GM18873 (cell line): ENCODE measurements at regions not wholly inside any gene's neighbourhood (a gene's known extent, or its start where the extent isn't known, plus 50 kb on each side); places are given as distances from the start of the nearest gene placed in this dataset.

Source experiments
- ATAC-seq: cut with Tn5 transposase; IDR thresholded peaks from one replicate; pipeline ENCODE4 v1.9.1; 2021; ENCODE audit warnings: mild to moderate bottlenecking, moderate library complexity, moderate number of reproducible peaks; ENCODE audit not compliant: unreplicated experiment, low FRiP score

- ATAC-seq = no peak
Measured at GRCh38 chr14:46322076-46322475, 329.5 kb downstream of the RPL10L start.

DNA sequence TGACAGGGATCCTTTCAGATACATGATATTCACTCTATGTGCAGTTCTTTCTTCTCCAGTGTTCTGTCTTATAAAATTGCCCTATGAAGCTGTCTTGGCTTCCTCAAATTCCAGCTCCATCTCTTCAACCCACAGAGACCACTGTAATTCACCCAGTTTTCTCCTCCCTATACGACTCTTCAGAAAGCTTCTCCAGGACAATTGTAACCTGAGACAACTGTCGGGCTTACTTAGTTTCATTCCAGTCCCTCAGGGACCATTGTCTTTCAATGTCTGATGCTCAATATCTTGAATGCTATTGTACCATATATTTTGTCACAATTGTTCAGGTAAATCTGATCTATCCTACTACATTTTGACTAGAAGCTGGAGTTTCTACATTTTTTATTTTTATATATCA, 345.3 kb downstream of the RPL10L start:
- no peak for ATAC-seq

DNA sequence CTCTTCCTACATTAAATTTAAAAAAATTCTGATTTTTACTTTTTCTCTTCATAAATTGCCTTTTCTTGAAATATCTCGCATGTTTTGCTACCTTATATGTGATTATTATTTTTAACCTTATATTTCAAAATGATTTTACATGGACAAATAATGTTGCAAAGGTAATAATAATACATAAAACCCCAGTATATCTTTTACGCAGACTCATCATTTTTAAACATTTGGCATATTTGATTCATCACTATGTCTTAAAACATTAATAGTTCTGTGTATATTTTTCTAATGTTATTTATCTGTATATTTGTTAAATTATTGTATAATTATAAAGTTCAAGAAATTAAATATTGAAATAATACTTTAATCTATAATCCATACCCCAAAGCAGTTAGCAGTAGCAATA, 350.8 kb downstream of the RPL10L start:
- ATAC-seq = no peak

DNA sequence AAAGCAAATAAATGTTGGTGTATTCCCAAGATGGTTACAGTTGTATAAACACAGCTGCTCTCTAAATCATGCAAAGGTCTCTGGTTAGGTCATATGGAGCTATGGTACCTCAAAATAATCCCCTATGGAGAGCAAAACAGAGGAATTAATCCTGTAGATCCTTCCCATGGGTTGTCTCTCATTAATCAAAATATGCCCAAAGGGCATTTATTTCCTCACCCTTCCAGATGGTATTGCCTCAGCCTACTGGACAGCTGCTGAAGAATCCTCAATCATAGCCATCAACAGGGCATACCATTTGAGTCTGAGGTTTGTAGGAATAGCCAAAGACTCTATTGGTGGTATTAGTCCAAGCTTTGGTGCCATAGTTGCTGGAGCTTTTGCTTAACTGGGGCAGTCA, 360.9 kb downstream of the RPL10L start:
- ATAC-seq = no peak

- ATAC-seq = no peak
Measured at GRCh38 chr14:46279776-46280175, 371.8 kb downstream of the RPL10L start.

- ATAC-seq = no peak
Measured at GRCh38 chr14:46279327-46279726, 372.3 kb downstream of the RPL10L start.

- ATAC-seq = no peak
Measured at GRCh38 chr14:46259536-46259935, 392.0 kb downstream of the RPL10L start.

DNA sequence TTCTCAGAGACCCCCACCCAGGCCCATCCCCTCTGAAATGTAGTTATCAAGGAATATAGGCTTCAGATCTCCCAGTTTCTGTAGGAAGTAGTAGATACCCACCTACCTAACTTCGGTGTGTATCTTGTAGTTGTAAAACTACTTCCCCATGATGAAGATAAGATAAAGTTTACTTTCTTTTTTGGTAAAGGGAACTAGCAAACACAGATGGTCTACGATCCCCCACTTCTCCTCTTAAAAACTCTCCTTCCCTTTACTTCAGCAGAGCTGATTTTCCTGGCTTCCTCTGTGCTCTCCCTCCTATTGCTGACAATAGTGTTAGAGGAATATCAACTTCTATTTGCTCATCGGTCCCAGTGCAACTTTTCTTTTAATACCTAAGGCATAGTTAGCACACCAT, 395.2 kb downstream of the RPL10L start:
- no peak for ATAC-seq

DNA sequence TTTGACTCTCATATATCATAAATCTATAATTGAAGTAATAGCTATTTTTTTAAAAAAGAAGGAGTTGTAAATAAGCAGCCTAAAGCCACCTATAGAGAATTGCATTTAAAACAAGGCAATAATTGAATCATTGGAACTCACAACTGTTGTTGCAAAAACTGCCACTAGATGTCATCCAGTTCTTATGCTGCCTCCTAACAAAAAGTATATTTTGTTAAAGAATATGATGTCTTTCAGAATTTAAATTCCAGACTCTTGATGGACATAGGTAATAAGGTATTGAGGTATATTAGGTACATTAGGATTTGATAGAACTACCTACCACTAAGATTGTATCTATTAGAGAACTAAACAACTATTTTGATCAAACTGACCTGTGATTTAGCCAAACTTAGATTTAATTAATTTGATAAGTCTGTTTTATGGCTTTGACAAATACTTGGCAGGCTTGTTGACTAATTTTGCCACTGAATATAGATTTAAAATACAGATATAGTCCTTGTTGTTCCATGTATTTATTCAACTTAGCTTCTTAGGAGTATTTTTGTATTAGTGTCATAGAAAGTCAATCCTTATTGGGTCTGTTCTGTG, 401.4 kb downstream of the RPL10L start:
- ATAC-seq = no peak

DNA sequence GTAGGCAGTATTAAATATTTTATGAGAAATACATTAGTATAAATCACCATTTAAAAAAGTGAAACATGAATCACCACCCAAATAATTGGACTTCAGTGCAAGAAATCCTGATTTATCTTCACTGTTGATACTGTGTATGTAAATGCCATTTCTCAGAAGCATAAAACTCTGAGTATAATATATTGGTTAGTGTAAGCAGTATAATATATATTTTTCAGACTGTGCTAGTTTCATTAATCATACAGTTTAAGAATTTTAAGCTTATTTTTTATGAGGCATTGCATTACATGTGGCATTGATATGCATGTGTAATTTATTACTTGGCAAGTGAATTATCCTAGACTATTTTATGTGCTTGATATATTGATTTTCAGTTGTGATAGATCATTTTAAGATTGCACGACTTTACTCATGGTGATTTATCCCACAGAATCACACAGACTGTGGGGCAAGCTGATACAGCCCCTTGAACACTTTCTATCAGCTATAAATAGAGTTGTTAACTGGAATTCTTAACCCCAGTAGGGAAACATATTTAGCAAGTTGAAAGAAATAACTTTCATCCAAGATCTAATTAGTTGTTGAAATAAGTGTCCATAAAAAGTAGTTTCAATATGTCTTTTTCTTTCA, 403.5 kb downstream of the RPL10L start:
- ATAC-seq = no peak

DNA sequence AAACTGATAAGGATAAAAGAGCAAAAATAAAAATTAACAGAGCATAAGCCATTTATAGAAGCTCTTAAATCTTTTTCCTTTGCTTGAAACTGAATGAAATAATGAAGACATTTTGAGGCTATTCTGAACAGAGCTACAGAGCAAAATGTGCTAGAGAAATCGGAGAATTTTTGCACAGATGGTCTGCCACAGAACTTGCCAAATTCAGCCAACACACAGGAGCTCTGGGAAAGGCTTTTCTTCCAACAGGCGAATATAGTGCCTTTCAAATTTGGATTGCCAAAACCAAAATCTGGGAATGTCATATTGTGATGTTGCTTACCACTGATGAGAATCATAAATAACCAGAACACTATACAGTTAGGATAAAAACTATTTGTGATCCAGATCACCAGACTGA, 406.3 kb downstream of the RPL10L start:
- ATAC-seq = no peak

- ATAC-seq = no peak
Measured at GRCh38 chr14:46233786-46234185, 417.8 kb downstream of the RPL10L start.

- ATAC-seq = no peak
Measured at GRCh38 chr14:46230540-46230939, 421.0 kb downstream of the RPL10L start.

GRCh38 chr14:46215801-46216200, 435.8 kb downstream of the RPL10L start:
- ATAC-seq = no peak

DNA sequence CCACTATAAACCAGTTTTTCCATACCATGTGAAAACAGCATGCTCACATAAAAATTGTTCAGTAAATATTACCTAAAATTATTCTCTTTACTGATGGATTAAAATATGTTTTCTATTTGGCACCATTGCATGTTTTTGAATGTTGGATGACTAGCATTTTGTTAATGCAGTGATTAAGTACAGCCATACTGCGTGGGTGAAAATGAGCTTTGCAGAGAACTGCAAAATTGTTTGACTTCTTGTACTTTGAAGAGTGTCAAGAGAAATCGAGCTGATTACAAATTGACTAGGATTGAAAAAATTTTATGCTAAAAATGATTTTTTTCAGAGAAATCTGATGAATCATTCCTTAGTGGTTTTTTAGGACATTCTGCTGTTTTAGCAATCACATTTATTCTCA, 452.9 kb downstream of the RPL10L start:
- ATAC-seq = no peak

- no peak for ATAC-seq
Measured at GRCh38 chr14:46197856-46198255, 453.7 kb downstream of the RPL10L start.
